B cell (primary cell): ENCODE measurements at regions not wholly inside any gene's neighbourhood (a gene's known extent, or its start where the extent isn't known, plus 50 kb on each side); places are given as distances from the start of the nearest gene placed in this dataset.

Source experiments
- ATAC-seq: fragments of 200-7000 bp; cut with Tn5 transposase; one replicate; pipeline ENCODE4 v1.10.0; 2021; ENCODE audit warnings: low read depth, mild to moderate bottlenecking, moderate number of reproducible peaks, moderate library complexity
- CTCF ChIA-PET: fragments of 350-600 bp; sonication (Branson Sonifier 250); formaldehyde crosslinking; loops from one replicate; lab custom pipeline; 2021; ENCODE audit warnings: antibody characterized with exemption, inconsistent platforms; lab: Charles Lee
- POLR2A ChIA-PET: fragments of 350-600 bp; sonication (Branson Sonifier 250); formaldehyde crosslinking; loops from one replicate; lab custom pipeline; 2021; ENCODE audit warnings: antibody characterized with exemption; lab: Charles Lee
- DNase-seq: peaks from one replicate; pipeline ENCODE4 v3.0.0; 2013
- H2AFZ ChIP-seq: 2 replicates; pipeline ENCODE4 v1.6.1; 2012; ENCODE audit warnings: mild to moderate bottlenecking, low read depth, low read length; ENCODE audit not compliant: insufficient read depth, poor library complexity, severe bottlenecking
- H3K27ac ChIP-seq, 2 donors: 1 replicate in 1 of 2; 2 replicates in 1 of 2; pipeline ENCODE4 v1.5.1; 2012 to 2013; ENCODE audit warnings: low read length in 2 of 2, mild to moderate bottlenecking in 2 of 2, moderate library complexity in 1 of 2
- H3K27me3 ChIP-seq, 4 experiments: fragments of 200-600 bp in 1 of 4; sonication (generic) in 1 of 4; replicated peaks in 1 of 4; 1 replicate in 2 of 4; 2 replicates in 2 of 4; pipeline versions ENCODE4 v1.6.1 to v1.7.0; 2013 to 2016; ENCODE audit warnings: low read length in 3 of 4, mild to moderate bottlenecking in 2 of 4, mixed read lengths in 1 of 4, moderate library complexity in 1 of 4; ENCODE audit not compliant: insufficient read depth in 4 of 4, control insufficient read depth in 3 of 4; ENCODE audit errors: control extremely low read depth in 1 of 4
- H3K36me3 ChIP-seq, 2 experiments: replicated peaks in 1 of 2; 1 replicate in 1 of 2; 2 replicates in 1 of 2; pipeline versions ENCODE4 v1.6.1 to v1.7.1; 2013; ENCODE audit warnings: low read length in 1 of 2; ENCODE audit not compliant: insufficient read depth in 2 of 2, control insufficient read depth in 1 of 2; ENCODE audit errors: control extremely low read depth in 1 of 2, extremely low read depth in 1 of 2
- H3K4me1 ChIP-seq, 2 donors: fragments of 200-600 bp in 1 of 2; sonication (generic) in 1 of 2; 1 replicate in 1 of 2; 2 replicates in 1 of 2; pipeline versions ENCODE4 v1.5.1 to v1.6.1; 2013 to 2017; ENCODE audit warnings: low read length in 2 of 2; ENCODE audit not compliant: control insufficient read depth in 2 of 2, insufficient read depth in 2 of 2
- H3K4me2 ChIP-seq: replicated peaks from 2 replicates; pipeline ENCODE3; 2012; ENCODE audit warnings: mild to moderate bottlenecking, low read depth, low read length; ENCODE audit not compliant: poor library complexity, severe bottlenecking
- H3K4me3 ChIP-seq, 5 experiments: fragments of 200-600 bp in 1 of 5; sonication (generic) in 1 of 5; 1 replicate in 3 of 5; 2 replicates in 2 of 5; pipeline versions ENCODE4 v1.5.1 to v1.7.0; 2011 to 2016; ENCODE audit warnings: low read length in 4 of 5, mild to moderate bottlenecking in 4 of 5, low read depth in 2 of 5, control low read depth in 1 of 5, moderate library complexity in 1 of 5; ENCODE audit not compliant: insufficient read depth in 1 of 5; ENCODE audit errors: control extremely low read depth in 1 of 5, extremely low read depth in 1 of 5
- H3K79me2 ChIP-seq: fragments of 200-600 bp; sonication (generic); one replicate; pipeline ENCODE4 v1.6.0; 2016; ENCODE audit warnings: low read length; ENCODE audit not compliant: control insufficient read depth, insufficient read depth
- H3K9ac ChIP-seq: fragments of 200-600 bp; sonication (generic); 2 replicates; pipeline ENCODE4 v1.6.1; 2017; ENCODE audit warnings: mild to moderate bottlenecking, low read length, moderate library complexity
- H3K9me3 ChIP-seq, 3 donors: one replicate each; pipeline versions ENCODE4 v1.6.1 to v1.7.1; 2013; ENCODE audit warnings: low read length in 2 of 3; ENCODE audit not compliant: control insufficient read depth in 2 of 3, insufficient read depth in 1 of 3; ENCODE audit errors: control extremely low read depth in 1 of 3
- H4K20me1 ChIP-seq: 2 replicates; pipeline ENCODE4 v1.6.0; 2012; ENCODE audit warnings: mild to moderate bottlenecking, low read length; ENCODE audit not compliant: insufficient read depth, control insufficient read depth, poor library complexity, severe bottlenecking
- H3K27ac Mint-ChIP-seq: one replicate; pipeline ENCODE4 v1.8.0; 2021; ENCODE audit warnings: mixed read lengths
- H3K27me3 Mint-ChIP-seq: one replicate; pipeline ENCODE4 v1.8.0; 2021; ENCODE audit warnings: mixed read lengths
- H3K4me1 Mint-ChIP-seq: one replicate; pipeline ENCODE4 v1.8.0; 2021; ENCODE audit warnings: mixed read lengths
- H3K4me3 Mint-ChIP-seq: one replicate; pipeline ENCODE4 v1.8.0; 2021; ENCODE audit warnings: mixed read lengths
- H3K9me3 Mint-ChIP-seq: one replicate; pipeline ENCODE4 v1.8.0; 2022; ENCODE audit warnings: mixed read lengths; ENCODE audit not compliant: insufficient read depth
- EZH2 ChIP-seq: IDR thresholded peaks from 2 replicates; pipeline ENCODE4 v1.6.1; 2012; ENCODE audit warnings: borderline replicate concordance, low read depth, mild to moderate bottlenecking, moderate library complexity, low read length; ENCODE audit not compliant: insufficient read depth, poor library complexity, severe bottlenecking
- WGBS: methylation state at CpG from one replicate; pipeline ENCODE4 v1.1.5; 2013; ENCODE audit warnings: missing lambda C conversion rate; ENCODE audit not compliant: insufficient coverage; 5-methylcytosine and 5-hydroxymethylcytosine counted together
- intact Hi-C: fragments of 100-400 bp; cut with micrococcal nuclease; formaldehyde crosslinking; loops from one replicate; pipeline ENCODE4 v1.10.0; 2022
- TF ChIP-seq, protein P1 (sequence below): fragments of 200-600 bp; IDR thresholded peaks from one replicate; pipeline ENCODE4 v1.8.0; 2022; ENCODE audit warnings: antibody characterized with exemption, mild to moderate bottlenecking

DNA sequence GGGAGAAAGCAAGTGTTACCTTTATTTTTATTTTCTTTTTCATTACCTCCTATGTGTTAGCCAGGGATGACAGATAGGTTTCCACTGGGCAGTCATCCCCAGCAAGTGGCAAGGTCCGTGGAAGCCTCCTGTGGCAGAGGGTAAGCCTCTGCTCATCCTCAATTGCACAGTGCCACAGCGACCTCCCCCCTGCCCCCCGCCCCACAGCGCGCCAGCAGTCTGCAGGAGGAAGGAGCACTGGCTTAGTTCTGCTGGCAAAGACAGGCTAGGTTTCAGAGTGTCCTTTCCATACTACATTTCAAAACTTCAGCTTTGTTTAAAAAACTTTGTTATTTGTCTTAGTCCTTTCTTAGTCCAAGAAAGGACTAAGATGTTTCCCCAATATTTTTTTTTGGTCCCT, 194.7 kb downstream of the EXOC5 start:
- no peaks in the 10 kb centered on the region for H3K9me3 ChIP-seq
- WGBS: 53% methylated on average over 2 of the region's 5 CpGs
- H3K4me3 Mint-ChIP-seq: no peak overlapping the region

GRCh38 chr14:57071639-57072038, 197.1 kb downstream of the EXOC5 start:
- intact Hi-C loops: no loop called here
- Histone ChIP-seq H3K36me3 (no peaks in the 10 kb centered on the region), H3K9ac (no peak overlapping the region), H3K9me3 (no peaks in the 10 kb centered on the region), H3K4me3 (no peak overlapping the region), H3K4me1 (no peaks in the 10 kb centered on the region), H3K79me2 (no peaks in the 10 kb centered on the region), H3K27ac (no peak overlapping the region), H3K27me3 (peaks cover 0 to 4% (median 1%) of the 10 kb centered on the region in 4 experiments), H3K4me2 (no peak overlapping the region), H2AFZ (no peak overlapping the region), H4K20me1 (no peaks in the 10 kb centered on the region)
- no peak for DNase-seq
- POLR2A ChIA-PET: no interaction called here
- Mint-ChIP-seq H3K27me3 (peaks cover 30% of the 10 kb centered on the region), H3K27ac (no peak overlapping the region), H3K4me3 (no peak overlapping the region), H3K9me3 (no peaks in the 10 kb centered on the region), H3K4me1 (no peaks in the 10 kb centered on the region)
- no peak for TF ChIP-seq EZH2
- TF ChIP-seq, protein P1, sequence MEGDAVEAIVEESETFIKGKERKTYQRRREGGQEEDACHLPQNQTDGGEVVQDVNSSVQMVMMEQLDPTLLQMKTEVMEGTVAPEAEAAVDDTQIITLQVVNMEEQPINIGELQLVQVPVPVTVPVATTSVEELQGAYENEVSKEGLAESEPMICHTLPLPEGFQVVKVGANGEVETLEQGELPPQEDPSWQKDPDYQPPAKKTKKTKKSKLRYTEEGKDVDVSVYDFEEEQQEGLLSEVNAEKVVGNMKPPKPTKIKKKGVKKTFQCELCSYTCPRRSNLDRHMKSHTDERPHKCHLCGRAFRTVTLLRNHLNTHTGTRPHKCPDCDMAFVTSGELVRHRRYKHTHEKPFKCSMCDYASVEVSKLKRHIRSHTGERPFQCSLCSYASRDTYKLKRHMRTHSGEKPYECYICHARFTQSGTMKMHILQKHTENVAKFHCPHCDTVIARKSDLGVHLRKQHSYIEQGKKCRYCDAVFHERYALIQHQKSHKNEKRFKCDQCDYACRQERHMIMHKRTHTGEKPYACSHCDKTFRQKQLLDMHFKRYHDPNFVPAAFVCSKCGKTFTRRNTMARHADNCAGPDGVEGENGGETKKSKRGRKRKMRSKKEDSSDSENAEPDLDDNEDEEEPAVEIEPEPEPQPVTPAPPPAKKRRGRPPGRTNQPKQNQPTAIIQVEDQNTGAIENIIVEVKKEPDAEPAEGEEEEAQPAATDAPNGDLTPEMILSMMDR: no peak
- no CpG with 5 or more reads among the region's 1 CpG for WGBS
- CTCF ChIA-PET: no interaction called here
- ATAC-seq: no peak

More for the DNA sequence above, 194.7 kb downstream of the EXOC5 start:
- no peaks in the 10 kb centered on the region for H3K27me3 ChIP-seq
- H3K27ac Mint-ChIP-seq: no peak overlapping the region
- no peak overlapping the region for H3K4me2 ChIP-seq
- TF ChIP-seq EZH2: no peak
- TF ChIP-seq, protein P1: no peak
- H3K4me3 ChIP-seq: no peak overlapping the region
- H3K79me2 ChIP-seq: no peaks in the 10 kb centered on the region
- no peaks in the 10 kb centered on the region for H3K4me1 Mint-ChIP-seq
- no peak overlapping the region for H3K9ac ChIP-seq
- peaks cover 11% of the 10 kb centered on the region for H3K27me3 Mint-ChIP-seq
- H3K27ac ChIP-seq: no peak overlapping the region
- ChIA-PET CTCF (no interaction called here), POLR2A (no interaction called here)
- intact Hi-C loops: no loop called here
- ATAC-seq: no peak
- no peaks in the 10 kb centered on the region for H3K4me1 ChIP-seq
- H4K20me1 ChIP-seq: no peaks in the 10 kb centered on the region
- H3K9me3 Mint-ChIP-seq: no peaks in the 10 kb centered on the region
- DNase-seq: no peak
- H3K36me3 ChIP-seq: no peaks in the 10 kb centered on the region
- H2AFZ ChIP-seq: no peak overlapping the region
